ENCODE measurements at regions not wholly inside any gene's neighbourhood (a gene's known extent, or its start where the extent isn't known, plus 50 kb on each side); places are given as distances from the start of the nearest gene placed in this dataset.

GRCh38 chr4:114082348-114082747 is 102.9 kb upstream of the ARSJ start:
- in situ Hi-C loops (cut with MboI; ENCODE audit: low pct_unique_long_range_greater_than_20kb, low sequenced_read_pairs, unreplicated experiment), result no loop called here
- no peak for TF ChIP-seq CTCF (IDR thresholded peaks at IDR 0.05; ENCODE audit: extremely low read depth, insufficient read depth, missing control alignments)

GRCh38 chr4:114085611-114086345 is 106.3 kb upstream of the ARSJ start:
- no peak for DNase-seq (ENCODE audit: low spot score)
- no peak for TF ChIP-seq CTCF (IDR thresholded peaks at IDR 0.05; ENCODE audit: extremely low read depth, insufficient read depth, missing control alignments)
- in situ Hi-C loops (cut with MboI; ENCODE audit: low pct_unique_long_range_greater_than_20kb, low sequenced_read_pairs, unreplicated experiment), result no loop called here

More at GRCh38 chr4:114082348-114082747, 102.9 kb upstream of the ARSJ start:
- no peak for DNase-seq (ENCODE audit: low spot score)

- DNase-seq (ENCODE audit: low spot score), result no peak
- in situ Hi-C loops (cut with MboI; ENCODE audit: low pct_unique_long_range_greater_than_20kb, low sequenced_read_pairs, unreplicated experiment), result no loop called here
Measured at GRCh38 chr4:114087596-114088230, 108.3 kb upstream of the ARSJ start.

GRCh38 chr4:114088481-114088880 is 109.0 kb upstream of the ARSJ start:
- TF ChIP-seq CTCF (IDR thresholded peaks at IDR 0.05; ENCODE audit: extremely low read depth, insufficient read depth, missing control alignments), result no peak
- in situ Hi-C loops (cut with MboI; ENCODE audit: low pct_unique_long_range_greater_than_20kb, low sequenced_read_pairs, unreplicated experiment), result no loop called here
- no peak for DNase-seq (ENCODE audit: low spot score)

More at GRCh38 chr4:114087596-114088230, 108.3 kb upstream of the ARSJ start:
- no peak for TF ChIP-seq CTCF (IDR thresholded peaks at IDR 0.05; ENCODE audit: extremely low read depth, insufficient read depth, missing control alignments)

- TF ChIP-seq CTCF (IDR thresholded peaks at IDR 0.05; ENCODE audit: extremely low read depth, insufficient read depth, missing control alignments), result no peak
- no peak for DNase-seq (ENCODE audit: low spot score)
- in situ Hi-C loops (cut with MboI; ENCODE audit: low pct_unique_long_range_greater_than_20kb, low sequenced_read_pairs, unreplicated experiment), result no loop called here
Measured at GRCh38 chr4:114091546-114091945, 112.1 kb upstream of the ARSJ start.

GRCh38 chr4:114093221-114093715 is 113.8 kb upstream of the ARSJ start:
- in situ Hi-C loops (cut with MboI; ENCODE audit: low pct_unique_long_range_greater_than_20kb, low sequenced_read_pairs, unreplicated experiment), result no loop called here
- no peak for TF ChIP-seq CTCF (IDR thresholded peaks at IDR 0.05; ENCODE audit: extremely low read depth, insufficient read depth, missing control alignments)
- no peak for DNase-seq (ENCODE audit: low spot score)

Data from GM13977 (cell line).